Ishikawa (cell line): ENCODE measurements at regions not wholly inside any gene's neighbourhood (a gene's known extent, or its start where the extent isn't known, plus 50 kb on each side); places are given as distances from the start of the nearest gene placed in this dataset.

Experiments
- CEBPB ChIP-seq: IDR thresholded peaks from 2 replicates; pipeline ENCODE4 v1.6.1; 2012
- CREB1 ChIP-seq: IDR thresholded peaks from 2 replicates; pipeline ENCODE4 v1.6.1; 2012; ENCODE audit warnings: low read depth
- EGR1 ChIP-seq: IDR thresholded peaks from 2 replicates; pipeline ENCODE4 v1.6.1; 2012
- EP300 ChIP-seq: IDR thresholded peaks from 2 replicates; pipeline ENCODE4 v1.6.1; 2012; ENCODE audit warnings: borderline replicate concordance
- FOXM1 ChIP-seq: IDR thresholded peaks from 2 replicates; pipeline ENCODE4 v1.6.1; 2012; ENCODE audit warnings: low read depth, borderline replicate concordance
- MAX ChIP-seq: IDR thresholded peaks from 2 replicates; pipeline ENCODE4 v1.6.1; 2012
- NFIC ChIP-seq: IDR thresholded peaks from 2 replicates; pipeline ENCODE4 v1.6.1; 2012
- RAD21 ChIP-seq: IDR thresholded peaks from 2 replicates; pipeline ENCODE4 v1.6.1; 2012; ENCODE audit warnings: low read depth
- REST ChIP-seq: IDR thresholded peaks from 2 replicates; pipeline ENCODE4 v1.6.1; 2012; ENCODE audit warnings: low read depth, mild to moderate bottlenecking
- TAF1 ChIP-seq: IDR thresholded peaks from 2 replicates; pipeline ENCODE4 v1.6.1; 2012; ENCODE audit warnings: low read depth, mild to moderate bottlenecking
- TCF12 ChIP-seq: IDR thresholded peaks from 2 replicates; pipeline ENCODE4 v1.6.1; 2012; ENCODE audit warnings: low read depth
- TEAD4 ChIP-seq: IDR thresholded peaks from 2 replicates; pipeline ENCODE4 v1.6.1; 2012
- USF1 ChIP-seq: IDR thresholded peaks from 2 replicates; pipeline ENCODE4 v1.6.1; 2012
- YY1 ChIP-seq: IDR thresholded peaks from 2 replicates; pipeline ENCODE4 v1.6.1; 2012; ENCODE audit warnings: low read depth
- ZBTB7A ChIP-seq: IDR thresholded peaks from 2 replicates; pipeline ENCODE4 v1.6.1; 2012; ENCODE audit warnings: low read depth

GRCh38 chr1:181250038-181250437, 161.5 kb downstream of the IER5 start:
- TF ChIP-seq NFIC (peak; percentile 44; the same call in 1 of the 2 replicates), TCF12 (no peak)

GRCh38 chr1:181251001-181251712, 162.7 kb downstream of the IER5 start:
- peak; percentile 75 for TF ChIP-seq TEAD4
- TF ChIP-seq USF1 = 0 out of 2 replicates have a peak, but pooled peaks have one; percentile 8
- TF ChIP-seq REST = no peak
- TF ChIP-seq CREB1 = no peak
- peak; percentile 97 for TF ChIP-seq NFIC
- TF ChIP-seq ZBTB7A = no peak
- TF ChIP-seq TAF1 = no peak
- 0 out of 2 replicates have a peak, but pooled peaks have one; percentile 13 for TF ChIP-seq RAD21
- peak; percentile 85 for TF ChIP-seq EP300
- TF ChIP-seq TCF12 = peak; percentile 81
- peak; percentile 30; the same call in 1 of the 2 replicates for TF ChIP-seq CEBPB
- TF ChIP-seq FOXM1 = peak; percentile 70
- TF ChIP-seq EGR1 = no peak
- TF ChIP-seq YY1 = 0 out of 2 replicates have a peak, but pooled peaks have one; percentile 16
- peak; percentile 47 for TF ChIP-seq MAX

GRCh38 chr1:181251713-181252075, 163.2 kb downstream of the IER5 start:
- TF ChIP-seq ZBTB7A = no peak
- peak; percentile 16; the same call in 1 of the 2 replicates for TF ChIP-seq TEAD4

- TF ChIP-seq TEAD4 = peak; percentile 27
- TF ChIP-seq CEBPB = peak; percentile 71
- TF ChIP-seq NFIC = no peak
- no peak for TF ChIP-seq REST
- TF ChIP-seq CREB1 = no peak
These were observed 166.9 kb downstream of the IER5 start for GRCh38 chr1:181255270-181255929.

GRCh38 chr1:181257117-181257516, 168.6 kb downstream of the IER5 start:
- TF ChIP-seq CEBPB (no peak), REST (no peak), TCF12 (no peak), YY1 (no peak), TAF1 (no peak), EP300 (no peak), ZBTB7A (no peak), CREB1 (no peak), USF1 (no peak), TEAD4 (no peak)
